Natural killer cell (primary cell): ENCODE measurements at regions not wholly inside any gene's neighbourhood (a gene's known extent, or its start where the extent isn't known, plus 50 kb on each side); places are given as distances from the start of the nearest gene placed in this dataset.

Experiments
- ATAC-seq, 3 donors: fragments of 150-1000 bp in 2 of 3; fragments of 200-7000 bp in 1 of 3; cut with Tn5 transposase; 1 replicate in 1 of 3; 2 replicates in 2 of 3; pipeline ENCODE4 v1.10.0; 2021; ENCODE audit warnings: mild to moderate bottlenecking in 2 of 3, moderate library complexity in 2 of 3
- DNase-seq, 2 donors: peaks; one replicate each; pipeline versions ENCODE4 v3.0.0 to v3.0.0-alpha.2; 2013 to 2021; ENCODE audit warnings: mixed read lengths in 1 of 2
- H3K27ac ChIP-seq: one replicate; pipeline ENCODE4 v1.5.1; 2013; ENCODE audit warnings: mild to moderate bottlenecking, low read length
- H3K27me3 ChIP-seq: one replicate; pipeline ENCODE4 v1.6.1; 2013; ENCODE audit warnings: low read length; ENCODE audit not compliant: control insufficient read depth, insufficient read depth
- H3K36me3 ChIP-seq: one replicate; pipeline ENCODE4 v1.6.1; 2013; ENCODE audit warnings: low read length; ENCODE audit not compliant: control insufficient read depth, insufficient read depth
- H3K4me1 ChIP-seq: one replicate; pipeline ENCODE4 v1.6.1; 2013; ENCODE audit warnings: low read length; ENCODE audit not compliant: control insufficient read depth, insufficient read depth
- H3K4me3 ChIP-seq: one replicate; pipeline ENCODE4 v1.5.1; 2013; ENCODE audit warnings: low read length
- H3K9me3 ChIP-seq: one replicate; pipeline ENCODE4 v1.6.1; 2013; ENCODE audit warnings: low read length; ENCODE audit not compliant: control insufficient read depth, insufficient read depth
- H3K27ac Mint-ChIP-seq, 2 donors: one replicate each; pipeline ENCODE4 v1.8.0; 2022; ENCODE audit warnings: mild to moderate bottlenecking in 2 of 2, mixed read lengths in 2 of 2, moderate library complexity in 1 of 2
- H3K27me3 Mint-ChIP-seq, 2 donors: one replicate each; pipeline ENCODE4 v1.8.0; 2022; ENCODE audit warnings: low read depth in 2 of 2, mixed read lengths in 2 of 2
- H3K36me3 Mint-ChIP-seq: one replicate; pipeline ENCODE4 v1.8.0; 2022; ENCODE audit warnings: mixed read lengths
- H3K4me1 Mint-ChIP-seq, 2 donors: one replicate each; pipeline ENCODE4 v1.8.0; 2022; ENCODE audit warnings: mixed read lengths in 2 of 2
- H3K4me3 Mint-ChIP-seq: one replicate; pipeline ENCODE4 v1.8.0; 2022; ENCODE audit warnings: mild to moderate bottlenecking, moderate library complexity, mixed read lengths
- H3K9me3 Mint-ChIP-seq, 2 donors: one replicate each; pipeline ENCODE4 v1.8.0; 2022; ENCODE audit warnings: mixed read lengths in 2 of 2
- CTCF ChIP-seq: fragments of 200-600 bp; IDR thresholded peaks from one replicate; pipeline ENCODE4 v1.8.0; 2022; ENCODE audit warnings: antibody characterized with exemption
- WGBS: methylation state at CpG from one replicate; pipeline ENCODE4 v1.1.7; 2013; ENCODE audit warnings: missing lambda C conversion rate; ENCODE audit not compliant: insufficient coverage; 5-methylcytosine and 5-hydroxymethylcytosine counted together
- intact Hi-C: fragments of 100-400 bp; cut with micrococcal nuclease; formaldehyde crosslinking; loops from one replicate; pipeline ENCODE4 v1.14.2; 2022

GRCh38 chr9:107928701-107929371, 439.3 kb upstream of the KLF4 start:
- H3K4me1 Mint-ChIP-seq = no peaks in the 10 kb centered on the region
- ATAC-seq = no peak

GRCh38 chr9:107927276-107927675, 437.7 kb upstream of the KLF4 start:
- Histone ChIP-seq H3K4me1 (no peaks in the 10 kb centered on the region), H3K27me3 (no peaks in the 10 kb centered on the region), H3K9me3 (no peaks in the 10 kb centered on the region), H3K27ac (no peak overlapping the region), H3K36me3 (no peaks in the 10 kb centered on the region), H3K4me3 (no peak overlapping the region)
- DNase-seq (no peak), ATAC-seq (no peak)
- Mint-ChIP-seq H3K4me1 (no peaks in the 10 kb centered on the region), H3K27me3 (no peaks in the 10 kb centered on the region), H3K36me3 (no peaks in the 10 kb centered on the region), H3K4me3 (no peak overlapping the region), H3K9me3 (no peaks in the 10 kb centered on the region), H3K27ac (no peak overlapping the region)
- intact Hi-C loops = no loop called here
- 90% methylated on average over 2 of the region's 4 CpGs for WGBS
- no peak for TF ChIP-seq CTCF

More at GRCh38 chr9:107928701-107929371, 439.3 kb upstream of the KLF4 start:
- Histone ChIP-seq H3K9me3 (no peaks in the 10 kb centered on the region), H3K27me3 (no peaks in the 10 kb centered on the region), H3K36me3 (no peaks in the 10 kb centered on the region), H3K27ac (no peak overlapping the region), H3K4me1 (no peaks in the 10 kb centered on the region), H3K4me3 (no peak overlapping the region)
- no peak for TF ChIP-seq CTCF
- intact Hi-C loops = no loop called here
- Mint-ChIP-seq H3K4me3 (no peak overlapping the region), H3K36me3 (no peaks in the 10 kb centered on the region), H3K9me3 (no peaks in the 10 kb centered on the region), H3K27me3 (no peaks in the 10 kb centered on the region), H3K27ac (no peak overlapping the region)
- DNase-seq = no peak
- 90% methylated on average over 6 of the region's 6 CpGs for whole genome bisulfite sequencing

GRCh38 chr9:107925749-107926297, 436.3 kb upstream of the KLF4 start:
- no peak overlapping the region for H3K27ac Mint-ChIP-seq
- Histone ChIP-seq H3K27me3 (no peaks in the 10 kb centered on the region), H3K27ac (no peak overlapping the region), H3K9me3 (no peaks in the 10 kb centered on the region), H3K4me3 (no peak overlapping the region), H3K4me1 (no peaks in the 10 kb centered on the region), H3K36me3 (no peaks in the 10 kb centered on the region)
- H3K4me3 Mint-ChIP-seq = no peak overlapping the region
- H3K4me1 Mint-ChIP-seq = no peaks in the 10 kb centered on the region
- intact Hi-C loops = no loop called here
- H3K27me3 Mint-ChIP-seq = peaks cover 0 to 3% of the 10 kb centered on the region in 2 donors
- no peak for DNase-seq
- ATAC-seq = no peak
- peaks cover 2% of the 10 kb centered on the region in 2 donors for H3K9me3 Mint-ChIP-seq
- H3K36me3 Mint-ChIP-seq = no peaks in the 10 kb centered on the region
- TF ChIP-seq CTCF = no peak
- 94% methylated on average over 5 of the region's 5 CpGs for WGBS

DNA sequence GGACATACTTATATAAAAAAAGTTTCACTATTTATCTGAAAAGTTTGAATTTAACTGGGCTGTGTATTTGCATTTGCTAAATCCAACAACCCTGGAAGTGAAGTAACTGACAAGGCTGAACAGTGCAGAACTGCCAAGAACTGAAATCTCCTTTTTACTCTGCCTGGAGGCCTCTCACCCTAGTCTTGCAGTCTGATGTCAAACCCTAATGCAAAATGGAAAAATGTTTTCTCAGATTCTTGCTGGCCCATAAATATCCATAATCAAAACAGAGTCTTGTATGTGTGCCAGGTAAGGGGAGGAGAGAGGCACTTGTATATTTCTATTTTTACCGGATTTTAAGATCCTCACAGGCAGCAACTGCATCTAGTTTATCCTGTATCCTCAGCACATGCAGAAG, 432.7 kb upstream of the KLF4 start:
- Histone ChIP-seq H3K4me3 (no peak overlapping the region), H3K27ac (no peak overlapping the region), H3K9me3 (no peaks in the 10 kb centered on the region), H3K4me1 (no peaks in the 10 kb centered on the region), H3K27me3 (no peaks in the 10 kb centered on the region), H3K36me3 (no peaks in the 10 kb centered on the region)
- Mint-ChIP-seq H3K36me3 (no peaks in the 10 kb centered on the region), H3K27me3 (peaks cover 0 to 3% of the 10 kb centered on the region in 2 donors), H3K9me3 (peaks cover 6 to 7% of the 10 kb centered on the region in 2 donors), H3K4me3 (no peak overlapping the region), H3K4me1 (no peaks in the 10 kb centered on the region), H3K27ac (no peak overlapping the region)
- DNase-seq (no peak), ATAC-seq (no peak)
- no peak for TF ChIP-seq CTCF
- no CpG with 5 or more reads among the region's 1 CpG for WGBS
- intact Hi-C loops = no loop called here
